Colonic mucosa (tissue), 4 donors: ENCODE measurements at regions not wholly inside any gene's neighbourhood (a gene's known extent, or its start where the extent isn't known, plus 50 kb on each side); places are given as distances from the start of the nearest gene placed in this dataset.
"Not testable (repeated sequence)": the region's sequence is repeated elsewhere in the genome, so short reads cannot be mapped to it uniquely, and the experiment has no call there.

Source experiments
- DNase-seq: peaks from one replicate; pipeline ENCODE4 v3.0.0-alpha.2; 2020
- H3K27ac ChIP-seq: fragments of 200-600 bp; one replicate; pipeline ENCODE4 v1.8.0; 2021
- H3K27me3 ChIP-seq: fragments of 200-600 bp; one replicate; pipeline ENCODE4 v1.8.0; 2021
- H3K36me3 ChIP-seq: fragments of 200-600 bp; one replicate; pipeline ENCODE4 v1.8.0; 2021
- H3K4me1 ChIP-seq: fragments of 200-600 bp; one replicate; pipeline ENCODE4 v1.8.0; 2021; ENCODE audit warnings: mild to moderate bottlenecking
- H3K4me3 ChIP-seq: fragments of 200-600 bp; one replicate; pipeline ENCODE4 v1.8.0; 2021
- H3K9ac ChIP-seq, 2 donors: one replicate each; pipeline ENCODE4 v1.7.0; 2013; ENCODE audit warnings: control low read depth in 2 of 2, low read depth in 2 of 2, low read length in 2 of 2
- H3K9me3 ChIP-seq: fragments of 200-600 bp; one replicate; pipeline ENCODE4 v1.8.0; 2021
- intact Hi-C: fragments of 100-400 bp; cut with DNase I; formaldehyde crosslinking; loops from one replicate; pipeline ENCODE4 v1.14.1; 2022
- TF ChIP-seq, protein P1 (sequence below): fragments of 200-600 bp; IDR thresholded peaks from one replicate; pipeline ENCODE4 v1.8.0; 2022; ENCODE audit warnings: antibody characterized with exemption, mild to moderate bottlenecking
- donor health status: healthy.
- donor health status: DM: no; HTN: no; CAD: no.
- donor health status: DM: no; HTN: no; CAD: no.

DNA sequence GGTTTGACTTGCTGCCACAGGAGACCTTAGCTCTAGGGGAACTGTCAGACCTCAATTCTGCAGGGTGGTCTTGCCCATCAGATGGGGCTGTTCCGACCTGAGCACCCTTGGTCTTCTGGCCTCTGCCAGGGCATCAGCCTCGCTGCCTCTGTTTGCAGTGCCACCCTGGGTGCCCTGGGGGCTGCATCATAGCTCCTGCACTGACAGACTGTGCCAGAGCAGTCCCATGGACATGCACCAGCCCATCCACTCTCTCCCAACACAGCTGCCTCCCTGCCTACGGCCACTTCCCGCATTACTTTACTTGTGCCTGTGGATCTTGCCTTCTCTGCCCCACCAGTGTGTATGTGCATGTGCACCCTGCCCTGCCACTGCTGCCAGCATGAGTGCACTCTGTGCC lies 884.7 kb upstream of the ARRDC3 start:
- Histone ChIP-seq H3K4me1 (no peaks in the 10 kb centered on the region), H3K27me3 (no peaks in the 10 kb centered on the region), H3K9ac (no peak overlapping the region), H3K36me3 (no peaks in the 10 kb centered on the region), H3K9me3 (no peaks in the 10 kb centered on the region), H3K4me3 (no peak overlapping the region), H3K27ac (no peak overlapping the region)
- DNase-seq, result no peak
- TF ChIP-seq, protein P1, sequence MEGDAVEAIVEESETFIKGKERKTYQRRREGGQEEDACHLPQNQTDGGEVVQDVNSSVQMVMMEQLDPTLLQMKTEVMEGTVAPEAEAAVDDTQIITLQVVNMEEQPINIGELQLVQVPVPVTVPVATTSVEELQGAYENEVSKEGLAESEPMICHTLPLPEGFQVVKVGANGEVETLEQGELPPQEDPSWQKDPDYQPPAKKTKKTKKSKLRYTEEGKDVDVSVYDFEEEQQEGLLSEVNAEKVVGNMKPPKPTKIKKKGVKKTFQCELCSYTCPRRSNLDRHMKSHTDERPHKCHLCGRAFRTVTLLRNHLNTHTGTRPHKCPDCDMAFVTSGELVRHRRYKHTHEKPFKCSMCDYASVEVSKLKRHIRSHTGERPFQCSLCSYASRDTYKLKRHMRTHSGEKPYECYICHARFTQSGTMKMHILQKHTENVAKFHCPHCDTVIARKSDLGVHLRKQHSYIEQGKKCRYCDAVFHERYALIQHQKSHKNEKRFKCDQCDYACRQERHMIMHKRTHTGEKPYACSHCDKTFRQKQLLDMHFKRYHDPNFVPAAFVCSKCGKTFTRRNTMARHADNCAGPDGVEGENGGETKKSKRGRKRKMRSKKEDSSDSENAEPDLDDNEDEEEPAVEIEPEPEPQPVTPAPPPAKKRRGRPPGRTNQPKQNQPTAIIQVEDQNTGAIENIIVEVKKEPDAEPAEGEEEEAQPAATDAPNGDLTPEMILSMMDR, result no peak
- intact Hi-C loops, result no loop called here

DNA sequence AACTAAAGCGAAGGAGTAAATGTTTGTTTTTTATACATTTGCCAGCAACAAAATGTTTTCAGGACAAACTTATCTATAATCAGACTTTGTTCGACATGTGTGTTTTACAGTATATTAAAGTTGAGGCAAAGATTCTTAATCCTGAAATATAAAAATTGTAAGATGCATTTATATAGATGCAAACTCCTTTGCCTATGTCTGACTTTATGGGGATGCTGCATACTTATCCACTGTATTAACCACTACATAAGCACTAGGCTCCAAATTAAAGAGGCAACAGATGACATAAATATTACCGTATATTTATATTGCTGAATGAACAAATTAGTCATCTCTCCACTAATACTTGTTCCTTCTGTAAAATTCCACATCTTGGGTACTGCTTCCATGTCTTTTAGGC lies 882.7 kb upstream of the ARRDC3 start:
- Histone ChIP-seq H3K27me3 (no peaks in the 10 kb centered on the region), H3K4me1 (no peaks in the 10 kb centered on the region), H3K9me3 (no peaks in the 10 kb centered on the region), H3K27ac (no peak overlapping the region), H3K36me3 (no peaks in the 10 kb centered on the region), H3K9ac (no peak overlapping the region), H3K4me3 (no peak overlapping the region)
- intact Hi-C loops, result no loop called here
- no peak for DNase-seq
- TF ChIP-seq, protein P1, result no peak

DNA sequence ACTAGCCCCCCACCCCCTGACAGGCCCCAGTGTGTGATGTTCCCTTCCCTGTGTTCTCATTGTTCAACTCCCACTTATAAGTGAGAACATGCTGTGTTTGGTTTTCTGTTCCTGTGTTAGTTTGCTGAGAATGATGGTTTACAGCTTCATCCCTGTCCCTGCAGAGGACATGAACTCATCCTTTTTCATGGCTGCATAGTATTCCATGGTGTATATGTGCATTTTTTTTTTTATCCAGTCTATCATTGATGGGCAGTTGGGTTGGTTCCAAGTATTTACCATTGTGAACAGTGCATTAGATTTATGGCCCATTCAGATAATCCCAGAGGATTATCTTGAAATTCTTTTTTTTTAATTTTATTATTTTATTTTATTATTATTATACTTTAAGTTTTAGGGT lies 872.5 kb upstream of the ARRDC3 start:
- H3K9me3 ChIP-seq, H3K27ac ChIP-seq, DNase-seq, H3K36me3 ChIP-seq, H3K27me3 ChIP-seq, H3K4me3 ChIP-seq, intact Hi-C loops, H3K4me1 ChIP-seq, H3K9ac ChIP-seq: not testable (repeated sequence)

DNA sequence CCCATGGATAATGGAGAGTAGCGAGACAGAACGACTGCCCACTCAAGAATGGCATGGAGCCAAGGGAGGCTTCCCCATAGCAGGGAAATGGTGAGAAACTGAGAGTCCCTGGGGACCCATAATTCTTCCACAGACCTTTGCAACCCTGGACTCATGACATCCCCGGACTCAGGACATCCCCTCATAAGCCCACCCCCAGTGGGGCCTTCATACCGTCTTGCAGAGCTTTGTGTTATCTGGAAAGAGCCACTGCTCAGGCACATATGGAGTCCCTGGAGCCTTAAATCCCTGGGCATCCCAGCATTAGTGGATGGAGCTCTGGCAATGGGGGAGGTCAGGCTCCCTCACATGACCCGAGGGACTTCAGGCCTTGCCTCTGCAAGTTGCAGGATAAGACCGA lies 865.4 kb upstream of the ARRDC3 start:
- no peak for DNase-seq
- Histone ChIP-seq H3K36me3 (no peaks in the 10 kb centered on the region), H3K27me3 (no peaks in the 10 kb centered on the region), H3K4me1 (no peaks in the 10 kb centered on the region), H3K27ac (no peak overlapping the region), H3K9me3 (no peaks in the 10 kb centered on the region), H3K4me3 (no peak overlapping the region), H3K9ac (no peak overlapping the region)
- intact Hi-C loops, result no loop called here
- TF ChIP-seq, protein P1, result no peak

DNA sequence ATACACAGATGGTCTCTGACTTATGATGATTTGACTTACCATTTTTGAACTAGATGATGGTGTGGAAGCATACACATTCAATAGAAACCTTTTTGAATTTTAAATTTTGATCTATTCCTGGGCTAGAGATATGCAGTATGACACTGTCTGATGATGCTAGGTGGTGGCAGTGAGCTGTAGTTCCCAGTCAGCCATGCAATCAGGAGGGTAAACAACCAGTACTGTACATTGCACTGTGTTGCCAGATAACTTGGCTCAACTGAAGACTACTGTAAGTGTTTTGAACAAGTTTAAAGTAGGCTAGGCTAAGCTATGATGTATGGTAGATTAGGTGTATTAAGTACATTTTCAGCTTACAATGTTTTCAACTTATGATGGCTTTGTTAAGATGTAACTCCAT lies 859.1 kb upstream of the ARRDC3 start:
- intact Hi-C loops, result no loop called here
- TF ChIP-seq, protein P1, result no peak
- Histone ChIP-seq H3K27me3 (no peaks in the 10 kb centered on the region), H3K4me3 (no peak overlapping the region), H3K4me1 (no peaks in the 10 kb centered on the region), H3K27ac (no peak overlapping the region), H3K36me3 (no peaks in the 10 kb centered on the region), H3K9ac (no peak overlapping the region), H3K9me3 (no peaks in the 10 kb centered on the region)
- no peak for DNase-seq

DNA sequence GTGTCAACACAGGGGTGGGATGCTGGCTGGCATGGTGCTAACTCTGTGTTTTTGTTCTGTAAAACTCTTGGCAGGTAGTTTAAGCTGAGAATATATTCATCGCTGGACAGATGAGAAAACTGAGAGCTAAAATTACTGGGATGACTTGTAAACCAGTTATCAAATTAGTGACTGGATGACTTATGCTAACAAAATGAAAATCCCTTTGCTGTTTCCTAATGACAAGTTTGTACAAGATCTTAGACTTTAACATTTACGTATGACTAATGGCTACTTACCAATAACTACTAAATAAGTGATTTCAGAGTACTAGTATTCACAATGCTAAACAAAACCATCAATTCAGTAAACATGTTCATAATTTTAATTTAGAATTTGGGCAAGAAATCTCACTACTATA lies 854.8 kb upstream of the ARRDC3 start:
- no peaks in the 10 kb centered on the region for H3K27me3 ChIP-seq
- TF ChIP-seq, protein P1, result no peak
- no peaks in the 10 kb centered on the region for H3K4me1 ChIP-seq
- H3K27ac ChIP-seq, result no peak overlapping the region
- no peaks in the 10 kb centered on the region for H3K36me3 ChIP-seq
- H3K9ac ChIP-seq, result no peak overlapping the region
- no peak for DNase-seq
- intact Hi-C loops, result no loop called here
- H3K9me3 ChIP-seq, result no peaks in the 10 kb centered on the region
- no peak overlapping the region for H3K4me3 ChIP-seq
